Neural cell (in vitro differentiated cells): ENCODE measurements at regions not wholly inside any gene's neighbourhood (a gene's known extent, or its start where the extent isn't known, plus 50 kb on each side); places are given as distances from the start of the nearest gene placed in this dataset.

ENCODE experiments used
- CTCF ChIP-seq: fragments of 450-650 bp; IDR thresholded peaks from 2 replicates; pipeline ENCODE4 v1.5.1; 2014; ENCODE audit warnings: antibody characterized with exemption, mild to moderate bottlenecking, moderate library complexity; ENCODE audit not compliant: poor library complexity, severe bottlenecking
- EP300 ChIP-seq: fragments of 450-650 bp; conservative IDR thresholded peaks from 2 replicates; pipeline ENCODE4 v1.6.1; 2014; ENCODE audit warnings: antibody characterized with exemption, mild to moderate bottlenecking, moderate library complexity; ENCODE audit not compliant: poor library complexity, severe bottlenecking
- EZH2 ChIP-seq: fragments of 200-600, 300-800 bp; shearing (Covaris generic), sonication (generic); IDR thresholded peaks from 2 replicates; pipeline ENCODE4 v1.6.1; 2014; ENCODE audit warnings: antibody characterized with exemption, low read length, borderline replicate concordance, mild to moderate bottlenecking; ENCODE audit not compliant: insufficient read depth, poor library complexity, severe bottlenecking
- POLR2AphosphoS5 ChIP-seq: IDR thresholded peaks from 2 replicates; pipeline ENCODE4 v1.6.1; 2012
- RAD21 ChIP-seq: fragments of 450-650 bp; conservative IDR thresholded peaks from 2 replicates; pipeline ENCODE4 v1.6.1; 2014; ENCODE audit warnings: antibody characterized with exemption, mild to moderate bottlenecking, moderate library complexity
- SMC3 ChIP-seq: fragments of 450-650 bp; conservative IDR thresholded peaks from 2 replicates; pipeline ENCODE4 v1.6.1; 2014; ENCODE audit warnings: antibody characterized with exemption, mild to moderate bottlenecking, moderate library complexity; ENCODE audit not compliant: poor library complexity
- TAF1 ChIP-seq: IDR thresholded peaks from 2 replicates; pipeline ENCODE4 v1.6.1; 2012; ENCODE audit warnings: low read depth

- TF ChIP-seq CTCF (no peak), SMC3 (no peak), EP300 (no peak), RAD21 (no peak), POLR2AphosphoS5 (no peak), EZH2 (no peak), TAF1 (no peak)
Measured at GRCh38 chr14:100438271-100438670, 115.1 kb downstream of the SLC25A47 start.
